H9 (cell line): ENCODE measurements at regions not wholly inside any gene's neighbourhood (a gene's known extent, or its start where the extent isn't known, plus 50 kb on each side); places are given as distances from the start of the nearest gene placed in this dataset.

Experiments used
- DNase-seq: peaks from one replicate; pipeline ENCODE4 v3.0.0-alpha.2; 2017
- H2AFZ ChIP-seq: one replicate; pipeline ENCODE4 v1.6.1; 2013; ENCODE audit warnings: mild to moderate bottlenecking, low read length, control low read depth, moderate library complexity
- H2AK5ac ChIP-seq: 2 replicates; pipeline ENCODE4 v1.6.1; 2013; ENCODE audit warnings: low read length, control low read depth, mixed read lengths; ENCODE audit not compliant: insufficient read length
- H2BK120ac ChIP-seq: one replicate; pipeline ENCODE4 v1.6.1; 2013; ENCODE audit warnings: low read depth, mild to moderate bottlenecking, low read length, control low read depth, inconsistent platforms; ENCODE audit not compliant: poor library complexity, severe bottlenecking
- H2BK12ac ChIP-seq: 2 replicates; pipeline ENCODE4 v1.6.1; 2013; ENCODE audit warnings: low read length, control low read depth, mixed read lengths, low read depth; ENCODE audit not compliant: insufficient read length
- H2BK15ac ChIP-seq: 2 replicates; pipeline ENCODE4 v1.6.1; 2013; ENCODE audit warnings: low read depth, low read length, control low read depth
- H2BK20ac ChIP-seq: one replicate; pipeline ENCODE4 v1.6.1; 2013; ENCODE audit warnings: low read depth, mild to moderate bottlenecking, low read length, control low read depth, inconsistent platforms; ENCODE audit not compliant: poor library complexity, severe bottlenecking
- H2BK5ac ChIP-seq: 2 replicates; pipeline ENCODE4 v1.6.1; 2013; ENCODE audit warnings: low read length, control low read depth, mixed read lengths; ENCODE audit not compliant: insufficient read length
- H3K14ac ChIP-seq: 2 replicates; pipeline ENCODE4 v1.6.1; 2013; ENCODE audit warnings: low read length, control low read depth; ENCODE audit not compliant: insufficient read depth
- H3K18ac ChIP-seq: 2 replicates; pipeline ENCODE4 v1.6.1; 2013; ENCODE audit warnings: low read depth, mild to moderate bottlenecking, mixed read lengths, low read length, control low read depth; ENCODE audit not compliant: insufficient read length
- H3K23ac ChIP-seq: 2 replicates; pipeline ENCODE4 v1.6.1; 2013; ENCODE audit warnings: low read length, control low read depth, mixed read lengths, low read depth; ENCODE audit not compliant: insufficient read length
- H3K23me2 ChIP-seq: 2 replicates; pipeline ENCODE4 v1.6.1; 2013; ENCODE audit warnings: low read depth, mild to moderate bottlenecking, mixed read lengths, low read length, control low read depth; ENCODE audit not compliant: insufficient read length, poor library complexity, severe bottlenecking
- H3K27ac ChIP-seq: 2 replicates; pipeline ENCODE4 v1.5.1; 2013; ENCODE audit warnings: low read length, control low read depth, mixed read lengths, low read depth; ENCODE audit not compliant: insufficient read length
- H3K27me3 ChIP-seq: 2 replicates; pipeline ENCODE4 v1.6.1; 2013; ENCODE audit warnings: low read length, control low read depth, inconsistent platforms; ENCODE audit not compliant: insufficient read depth
- H3K4ac ChIP-seq: 2 replicates; pipeline ENCODE4 v1.6.1; 2013; ENCODE audit warnings: low read depth, mild to moderate bottlenecking, control low read depth, inconsistent platforms, low read length, moderate library complexity
- H3K4me1 ChIP-seq: 2 replicates; pipeline ENCODE4 v1.6.1; 2013; ENCODE audit warnings: low read length, control low read depth, inconsistent platforms; ENCODE audit not compliant: insufficient read depth
- H3K4me2 ChIP-seq: 2 replicates; pipeline ENCODE4 v1.6.1; 2013; ENCODE audit warnings: low read length, control low read depth, mixed read lengths; ENCODE audit not compliant: insufficient read length, insufficient read depth
- H3K56ac ChIP-seq: 2 replicates; pipeline ENCODE4 v1.6.1; 2013; ENCODE audit warnings: low read depth, mild to moderate bottlenecking, mixed read lengths, low read length, control low read depth; ENCODE audit not compliant: insufficient read length
- H3K79me1 ChIP-seq: 2 replicates; pipeline ENCODE4 v1.6.1; 2013; ENCODE audit warnings: low read depth, mild to moderate bottlenecking, moderate library complexity, low read length, control low read depth, inconsistent platforms; ENCODE audit not compliant: insufficient read depth, poor library complexity, severe bottlenecking
- H3K79me2 ChIP-seq: 2 replicates; pipeline ENCODE4 v1.6.1; 2013; ENCODE audit warnings: low read length, control low read depth, inconsistent platforms; ENCODE audit not compliant: insufficient read depth
- H3K9ac ChIP-seq: 2 replicates; pipeline ENCODE4 v1.6.1; 2013; ENCODE audit warnings: low read length, control low read depth, mixed read lengths; ENCODE audit not compliant: insufficient read length; ENCODE audit errors: extremely low read depth
- H3K9me3 ChIP-seq: one replicate; pipeline ENCODE4 v1.6.1; 2013; ENCODE audit warnings: low read depth, low read length, inconsistent platforms; ENCODE audit not compliant: control insufficient read depth
- H3T11ph ChIP-seq: one replicate; pipeline ENCODE4 v1.6.1; 2013; ENCODE audit warnings: mild to moderate bottlenecking, low read length, control low read depth, inconsistent platforms
- H4K20me1 ChIP-seq: one replicate; pipeline ENCODE4 v1.6.1; 2013; ENCODE audit not compliant: control insufficient read depth, insufficient read length, insufficient read depth
- H4K5ac ChIP-seq: 2 replicates; pipeline ENCODE4 v1.6.1; 2013; ENCODE audit warnings: low read depth, mild to moderate bottlenecking, mixed read lengths, low read length, control low read depth; ENCODE audit not compliant: insufficient read length
- H4K8ac ChIP-seq: replicated peaks from 2 replicates; pipeline ENCODE4 v1.6.1; 2013; ENCODE audit warnings: low read length, control low read depth, mixed read lengths, low read depth; ENCODE audit not compliant: insufficient read length
- H4K91ac ChIP-seq: 2 replicates; pipeline ENCODE4 v1.6.1; 2013; ENCODE audit warnings: low read depth, mild to moderate bottlenecking, moderate library complexity, mixed read lengths, low read length, control low read depth; ENCODE audit not compliant: insufficient read length
- H3K27ac Mint-ChIP-seq, 3 experiments: 2 replicates in 2 of 3; 3 replicates in 1 of 3; pipeline ENCODE4 v1.8.0; 2020 to 2021; ENCODE audit warnings: mixed read lengths in 3 of 3, mild to moderate bottlenecking in 1 of 3, moderate library complexity in 1 of 3
- H3K27me3 Mint-ChIP-seq: 2 replicates; pipeline ENCODE4 v1.8.0; 2021; ENCODE audit warnings: low read depth, mild to moderate bottlenecking, moderate library complexity, mixed read lengths
- H3K36me3 Mint-ChIP-seq, 3 experiments: 2 replicates in 2 of 3; 3 replicates in 1 of 3; pipeline ENCODE4 v1.8.0; 2020 to 2021; ENCODE audit warnings: low read depth in 3 of 3, mixed read lengths in 3 of 3; ENCODE audit not compliant: insufficient read depth in 1 of 3
- H3K4me1 Mint-ChIP-seq, 2 experiments: 2 replicates each; pipeline ENCODE4 v1.8.0; 2020; ENCODE audit warnings: mixed read lengths in 2 of 2
- H3K4me3 Mint-ChIP-seq, 2 experiments: 2 replicates in 1 of 2; 3 replicates in 1 of 2; pipeline ENCODE4 v1.8.0; 2020 to 2021; ENCODE audit warnings: mild to moderate bottlenecking in 2 of 2, mixed read lengths in 2 of 2, moderate library complexity in 1 of 2
- H3K9me3 Mint-ChIP-seq, 2 experiments: 2 replicates in 1 of 2; 3 replicates in 1 of 2; pipeline ENCODE4 v1.8.0; 2020; ENCODE audit warnings: mild to moderate bottlenecking in 2 of 2, mixed read lengths in 2 of 2, moderate library complexity in 1 of 2
- CTCF ChIP-seq: fragments of 200-600 bp; sonication (generic); conservative IDR thresholded peaks from 3 replicates; pipeline ENCODE4 v1.8.0; 2021; ENCODE audit warnings: antibody characterized with exemption, mild to moderate bottlenecking
- WGBS: extraction: QIAGEN DNeasy Blood & Tissue Kit; methylation state at CpG from one replicate; pipeline ENCODE4 v1.1.7; 2013; ENCODE audit warnings: missing lambda C conversion rate, low lambda C conversion rate, mixed read lengths; ENCODE audit not compliant: insufficient read length; ENCODE audit errors: extremely low coverage; 5-methylcytosine and 5-hydroxymethylcytosine counted together

DNA sequence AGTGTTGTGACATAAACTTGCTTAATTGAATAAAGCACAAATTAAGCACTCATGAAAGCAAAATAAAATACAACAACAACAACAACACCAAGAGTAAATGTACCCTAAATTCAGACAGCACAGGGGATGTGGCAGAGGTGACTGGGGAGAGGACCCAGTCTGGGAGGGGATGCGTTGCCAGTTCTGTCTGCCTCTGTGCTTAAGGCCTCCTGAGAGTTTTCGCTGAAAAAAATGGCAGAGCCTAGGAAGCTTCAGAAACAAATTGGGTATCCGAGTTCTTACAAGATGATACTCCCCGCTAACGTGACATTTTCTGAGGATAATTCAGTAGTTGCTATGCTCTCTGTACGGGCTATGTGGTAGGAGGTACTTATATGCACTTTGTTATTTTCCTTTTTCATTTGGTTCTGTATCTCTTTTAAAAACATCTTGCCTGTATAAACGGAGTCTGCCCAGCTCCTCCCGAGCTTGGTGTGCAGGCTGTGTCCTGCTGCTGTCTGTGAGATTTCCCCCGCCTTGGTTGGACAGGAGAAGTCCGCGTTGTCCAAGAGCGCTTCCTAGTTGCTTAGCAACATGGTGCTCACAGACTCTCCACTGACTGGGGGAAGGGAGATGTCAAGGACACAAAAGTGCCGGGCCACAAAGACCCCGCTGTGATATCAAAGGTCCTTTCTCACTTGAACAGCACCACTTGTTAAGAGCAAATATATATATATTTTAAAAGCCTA is 134.2 kb upstream of the CPHXL start:
- no peak for TF ChIP-seq CTCF
- Histone ChIP-seq H4K20me1 (no peaks in the 10 kb centered on the region), H3K23me2 (no peaks in the 10 kb centered on the region), H2BK120ac (no peak overlapping the region), H3K27ac (no peak overlapping the region), H4K8ac (no peak overlapping the region), H3K14ac (no peak overlapping the region), H4K91ac (no peak overlapping the region), H3K4ac (no peak overlapping the region), H2AFZ (no peak overlapping the region), H3K23ac (no peak overlapping the region), H3K18ac (no peak overlapping the region), H3K27me3 (no peaks in the 10 kb centered on the region), H3K79me2 (no peaks in the 10 kb centered on the region), H2BK20ac (no peak overlapping the region), H2BK12ac (no peak overlapping the region), H2BK15ac (no peak overlapping the region), H2BK5ac (no peak overlapping the region), H3K4me2 (no peak overlapping the region), H3K9me3 (no peaks in the 10 kb centered on the region), H2AK5ac (no peak overlapping the region), H3T11ph (no peak overlapping the region), H3K79me1 (no peaks in the 10 kb centered on the region), H3K56ac (no peak overlapping the region), H3K9ac (no peak overlapping the region), H3K4me1 (no peaks in the 10 kb centered on the region), H4K5ac (no peak overlapping the region)
- Mint-ChIP-seq H3K27ac (no peak overlapping the region), H3K27me3 (peaks cover 45% of the 10 kb centered on the region), H3K9me3 (no peaks in the 10 kb centered on the region; a peak in 1 of 5 replicates), H3K4me1 (peaks cover 0 to 2% of the 10 kb centered on the region in 2 experiments; a peak in 1 of 4 replicates), H3K36me3 (no peaks in the 10 kb centered on the region), H3K4me3 (no peak overlapping the region; a peak in 1 of 5 replicates)
- no CpG with 5 or more reads among the region's 14 CpGs for WGBS
- DNase-seq: no peak
